Astrocyte of the cerebellum (primary cell): ENCODE measurements at regions not wholly inside any gene's neighbourhood (a gene's known extent, or its start where the extent isn't known, plus 50 kb on each side); places are given as distances from the start of the nearest gene placed in this dataset.

Source experiments
- DNase-seq: peaks from one replicate; pipeline ENCODE4 v3.0.0-alpha.2; 2011; ENCODE audit warnings: low read depth
- H3K4me3 ChIP-seq: 2 replicates; pipeline ENCODE4 v1.5.1; 2011; ENCODE audit warnings: mild to moderate bottlenecking, low read depth, low read length, moderate library complexity
- CTCF ChIP-seq: IDR thresholded peaks from 2 replicates; pipeline ENCODE4 v1.5.1; 2012; ENCODE audit warnings: low read length, low read depth, moderate library complexity, mild to moderate bottlenecking; ENCODE audit errors: missing control alignments
- in situ Hi-C: cut with HindIII; loops from 2 replicates; pipeline ENCODE4 v1.10.0; 2017; ENCODE audit warnings: low sequenced_read_pairs

- no peak for TF ChIP-seq CTCF
- no peak overlapping the region for H3K4me3 ChIP-seq
- DNase-seq: no peak
- in situ Hi-C loops: no loop called here
These were observed 242.5 kb upstream of the N4BP1 start for GRCh38 chr16:48852458-48852857.

- in situ Hi-C loops: no loop called here
- TF ChIP-seq CTCF: no peak
These were observed 240.3 kb upstream of the N4BP1 start for GRCh38 chr16:48850097-48850770.

GRCh38 chr16:48846277-48846676, 236.3 kb upstream of the N4BP1 start:
- DNase-seq: no peak
- in situ Hi-C loops: no loop called here
- no peak overlapping the region for H3K4me3 ChIP-seq
- TF ChIP-seq CTCF: no peak

More at GRCh38 chr16:48850097-48850770, 240.3 kb upstream of the N4BP1 start:
- no peak for DNase-seq
- no peak overlapping the region for H3K4me3 ChIP-seq

- in situ Hi-C loops: no loop called here
- H3K4me3 ChIP-seq: no peak overlapping the region
- TF ChIP-seq CTCF: no peak
- no peak for DNase-seq
These were observed 235.3 kb upstream of the N4BP1 start for GRCh38 chr16:48845261-48845660.

- no peak for DNase-seq
- no peak overlapping the region for H3K4me3 ChIP-seq
- no peak for TF ChIP-seq CTCF
- in situ Hi-C loops: no loop called here
These were observed 228.4 kb upstream of the N4BP1 start for GRCh38 chr16:48838349-48838748.

GRCh38 chr16:48836636-48837035, 226.7 kb upstream of the N4BP1 start:
- DNase-seq: no peak
- H3K4me3 ChIP-seq: no peak overlapping the region
- TF ChIP-seq CTCF: no peak
- in situ Hi-C loops: no loop called here
